HEK293 (cell line): ENCODE measurements at regions not wholly inside any gene's neighbourhood (a gene's known extent, or its start where the extent isn't known, plus 50 kb on each side); places are given as distances from the start of the nearest gene placed in this dataset.

ENCODE experiments used
- CTCF ChIA-PET: fragments of 350-600 bp; formaldehyde crosslinking; extraction: SDS; loops from one replicate; lab custom pipeline; 2021; ENCODE audit warnings: antibody characterized with exemption; lab: Yijun Ruan, JAX
- POLR2A ChIA-PET: fragments of 300-600 bp; formaldehyde crosslinking; extraction: SDS; loops from one replicate; lab custom pipeline; 2020; ENCODE audit warnings: antibody characterized with exemption, inconsistent platforms; lab: Yijun Ruan, JAX
- H3K27ac ChIP-seq: fragments of 200-500 bp; sonication (Bioruptor generic); 2 replicates; pipeline ENCODE4 v1.5.1; 2014; ENCODE audit warnings: low read depth, low read length, control low read depth, inconsistent platforms; ENCODE audit errors: extremely low read depth
- H3K36me3 ChIP-seq, 2 experiments: fragments of 200-500 bp in 1 of 2; sonication (Bioruptor generic) in 1 of 2; 1 replicate in 1 of 2; 2 replicates in 1 of 2; pipeline ENCODE4 v1.5.1; 2014 to 2017; ENCODE audit warnings: inconsistent platforms in 2 of 2, low read length in 2 of 2; ENCODE audit not compliant: control insufficient read depth in 2 of 2, insufficient read depth in 1 of 2
- H3K4me1 ChIP-seq: fragments of 200-500 bp; sonication (Bioruptor generic); 2 replicates; pipeline ENCODE4 v1.5.1; 2014; ENCODE audit warnings: mild to moderate bottlenecking, low read length, inconsistent platforms; ENCODE audit not compliant: control insufficient read depth, insufficient read depth
- H3K4me3 ChIP-seq: 2 replicates; pipeline ENCODE4 v1.5.1; 2011; ENCODE audit warnings: low read depth, mild to moderate bottlenecking, control low read depth, low read length, moderate library complexity
- H3K9me3 ChIP-seq: fragments of 200-500 bp; sonication (Bioruptor generic); 2 replicates; pipeline ENCODE4 v1.5.1; 2014; ENCODE audit warnings: low read depth, low read length, inconsistent platforms; ENCODE audit not compliant: control insufficient read depth, insufficient read depth
- BCL11A ChIP-seq: fragments of 450-650 bp; formaldehyde crosslinking; IDR thresholded peaks from 2 replicates; pipeline ENCODE4 v1.5.1; 2016; ENCODE audit warnings: low read depth, missing biosample characterization, missing genetic modification characterization
- HOXA7 ChIP-seq: sonication (generic); formaldehyde crosslinking; IDR thresholded peaks from 2 replicates; pipeline ENCODE4 v1.8.1; 2022; ENCODE audit warnings: missing genetic modification reagents, borderline replicate concordance
- HOXD13 ChIP-seq: sonication (generic); formaldehyde crosslinking; IDR thresholded peaks from 2 replicates; pipeline ENCODE4 v1.8.0; 2022; ENCODE audit warnings: missing genetic modification reagents, borderline replicate concordance
- KLF10 ChIP-seq: fragments of 450-650 bp; IDR thresholded peaks from 2 replicates; pipeline ENCODE4 v1.5.1; 2018; ENCODE audit warnings: missing biosample characterization, mild to moderate bottlenecking, missing genetic modification characterization
- OSR2 ChIP-seq: fragments of 450-650 bp; formaldehyde crosslinking; IDR thresholded peaks from 2 replicates; pipeline ENCODE4 v1.5.1; 2016; ENCODE audit warnings: missing biosample characterization, missing genetic modification characterization
- YY1 ChIP-seq: fragments of 450-650 bp; formaldehyde crosslinking; IDR thresholded peaks from 2 replicates; pipeline ENCODE4 v1.5.1; 2018; ENCODE audit warnings: missing biosample characterization, missing genetic modification characterization
- ZBTB20 ChIP-seq: fragments of 450-650 bp; formaldehyde crosslinking; IDR thresholded peaks from 2 replicates; pipeline ENCODE4 v1.5.1; 2016; ENCODE audit warnings: missing biosample characterization, missing genetic modification characterization
- ZEB2 ChIP-seq: fragments of 450-650 bp; formaldehyde crosslinking; IDR thresholded peaks from 2 replicates; pipeline ENCODE4 v1.5.1; 2016; ENCODE audit warnings: missing biosample characterization, missing genetic modification characterization
- ZFP69B ChIP-seq: fragments of 450-650 bp; formaldehyde crosslinking; IDR thresholded peaks from 2 replicates; pipeline ENCODE4 v1.5.1; 2016; ENCODE audit warnings: missing biosample characterization, missing genetic modification characterization
- ZNF121 ChIP-seq: fragments of 450-650 bp; formaldehyde crosslinking; IDR thresholded peaks from 2 replicates; pipeline ENCODE4 v1.5.1; 2016; ENCODE audit warnings: missing biosample characterization, missing genetic modification characterization
- ZNF138 ChIP-seq: fragments of 450-650 bp; formaldehyde crosslinking; IDR thresholded peaks from 2 replicates; pipeline ENCODE4 v1.5.1; 2016; ENCODE audit warnings: missing biosample characterization, missing genetic modification characterization, borderline replicate concordance
- ZNF175 ChIP-seq: fragments of 450-650 bp; formaldehyde crosslinking; IDR thresholded peaks from 2 replicates; pipeline ENCODE4 v1.5.1; 2016; ENCODE audit warnings: missing biosample characterization, missing genetic modification characterization
- ZNF184 ChIP-seq: fragments of 450-650 bp; IDR thresholded peaks from 2 replicates; pipeline ENCODE4 v1.5.1; 2018; ENCODE audit warnings: missing biosample characterization, mild to moderate bottlenecking, missing genetic modification characterization
- ZNF2 ChIP-seq: fragments of 450-650 bp; formaldehyde crosslinking; IDR thresholded peaks from 2 replicates; pipeline ENCODE4 v1.5.1; 2016; ENCODE audit warnings: missing biosample characterization, missing genetic modification characterization
- ZNF211 ChIP-seq: fragments of 450-650 bp; formaldehyde crosslinking; IDR thresholded peaks from 2 replicates; pipeline ENCODE4 v1.5.1; 2016; ENCODE audit warnings: low read depth, missing biosample characterization, missing genetic modification characterization
- ZNF292 ChIP-seq: fragments of 450-650 bp; formaldehyde crosslinking; IDR thresholded peaks from 2 replicates; pipeline ENCODE4 v1.5.1; 2016; ENCODE audit warnings: low read depth, missing biosample characterization, missing genetic modification characterization, borderline replicate concordance
- ZNF37A ChIP-seq: fragments of 450-650 bp; IDR thresholded peaks from 2 replicates; pipeline ENCODE4 v1.5.1; 2018; ENCODE audit warnings: missing biosample characterization, missing genetic modification characterization
- ZNF530 ChIP-seq: fragments of 450-650 bp; formaldehyde crosslinking; IDR thresholded peaks from 2 replicates; pipeline ENCODE4 v1.5.1; 2016; ENCODE audit warnings: low read depth, missing biosample characterization, missing genetic modification characterization
- ZNF560 ChIP-seq: fragments of 450-650 bp; formaldehyde crosslinking; IDR thresholded peaks from 2 replicates; pipeline ENCODE4 v1.5.1; 2017; ENCODE audit warnings: missing biosample characterization, missing genetic modification characterization, borderline replicate concordance
- ZNF596 ChIP-seq: fragments of 450-650 bp; IDR thresholded peaks from 2 replicates; pipeline ENCODE4 v1.5.0; 2018; ENCODE audit warnings: missing biosample characterization, mild to moderate bottlenecking, missing genetic modification characterization, moderate library complexity
- ZNF677 ChIP-seq: fragments of 450-650 bp; IDR thresholded peaks from 2 replicates; pipeline ENCODE4 v1.5.0; 2018; ENCODE audit warnings: missing biosample characterization, mild to moderate bottlenecking, missing genetic modification characterization, moderate library complexity
- ZNF830 ChIP-seq: fragments of 450-650 bp; IDR thresholded peaks from 2 replicates; pipeline ENCODE4 v1.5.0; 2018; ENCODE audit warnings: missing biosample characterization, missing genetic modification characterization, low read depth, mild to moderate bottlenecking, moderate library complexity
- TF ChIP-seq, protein P1 (sequence below): fragments of 450-650 bp; formaldehyde crosslinking; IDR thresholded peaks from 2 replicates; pipeline ENCODE4 v1.5.1; 2016; ENCODE audit warnings: missing biosample characterization, missing genetic modification characterization
- TF ChIP-seq, protein P2 (sequence below): fragments of 450-650 bp; formaldehyde crosslinking; IDR thresholded peaks from 2 replicates; pipeline ENCODE4; 2016; ENCODE audit warnings: missing biosample characterization, missing genetic modification characterization
- TF ChIP-seq, protein P3 (sequence below): fragments of 450-650 bp; IDR thresholded peaks from 2 replicates; pipeline ENCODE4 v1.5.1; 2018; ENCODE audit warnings: missing biosample characterization, mild to moderate bottlenecking, missing genetic modification characterization
- TF ChIP-seq, protein P4 (sequence below): fragments of 450-650 bp; formaldehyde crosslinking; IDR thresholded peaks from 2 replicates; pipeline ENCODE4 v1.5.1; 2017; ENCODE audit warnings: missing biosample characterization, missing genetic modification characterization

DNA sequence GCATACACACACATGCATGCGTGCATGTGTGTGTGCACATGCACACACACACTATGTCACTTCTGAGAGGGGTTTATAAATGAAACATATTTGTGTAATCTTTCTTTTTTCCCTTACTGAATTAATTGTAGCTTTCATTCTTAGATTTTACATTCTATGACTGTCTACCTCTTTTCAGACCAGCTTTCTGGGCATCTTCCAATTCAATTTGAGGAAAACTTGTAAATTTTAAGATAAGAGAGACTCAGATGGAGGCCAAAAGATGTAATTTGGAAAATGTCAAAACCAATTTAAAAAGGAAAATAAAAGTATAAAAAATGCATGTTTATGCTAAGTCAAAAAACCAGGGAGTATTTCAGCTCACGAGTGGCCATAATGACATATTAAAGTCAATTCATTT is 594.5 kb downstream of the OLFM4 start:
- no peaks in the 10 kb centered on the region for H3K36me3 ChIP-seq
- no peak for TF ChIP-seq ZNF184
- TF ChIP-seq BCL11A (tag by site-specific recombination) = no peak
- TF ChIP-seq ZNF138 (tag by site-specific recombination) = no peak
- TF ChIP-seq ZEB2 (tag by site-specific recombination) = no peak
- TF ChIP-seq ZNF2 (tag by site-specific recombination) = no peak
- TF ChIP-seq, protein P1, sequence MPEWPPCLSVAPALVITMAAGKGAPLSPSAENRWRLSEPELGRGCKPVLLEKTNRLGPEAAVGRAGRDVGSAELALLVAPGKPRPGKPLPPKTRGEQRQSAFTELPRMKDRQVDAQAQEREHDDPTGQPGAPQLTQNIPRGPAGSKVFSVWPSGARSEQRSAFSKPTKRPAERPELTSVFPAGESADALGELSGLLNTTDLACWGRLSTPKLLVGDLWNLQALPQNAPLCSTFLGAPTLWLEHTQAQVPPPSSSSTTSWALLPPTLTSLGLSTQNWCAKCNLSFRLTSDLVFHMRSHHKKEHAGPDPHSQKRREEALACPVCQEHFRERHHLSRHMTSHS (tag by site-specific recombination) = no peak
- TF ChIP-seq, protein P2, sequence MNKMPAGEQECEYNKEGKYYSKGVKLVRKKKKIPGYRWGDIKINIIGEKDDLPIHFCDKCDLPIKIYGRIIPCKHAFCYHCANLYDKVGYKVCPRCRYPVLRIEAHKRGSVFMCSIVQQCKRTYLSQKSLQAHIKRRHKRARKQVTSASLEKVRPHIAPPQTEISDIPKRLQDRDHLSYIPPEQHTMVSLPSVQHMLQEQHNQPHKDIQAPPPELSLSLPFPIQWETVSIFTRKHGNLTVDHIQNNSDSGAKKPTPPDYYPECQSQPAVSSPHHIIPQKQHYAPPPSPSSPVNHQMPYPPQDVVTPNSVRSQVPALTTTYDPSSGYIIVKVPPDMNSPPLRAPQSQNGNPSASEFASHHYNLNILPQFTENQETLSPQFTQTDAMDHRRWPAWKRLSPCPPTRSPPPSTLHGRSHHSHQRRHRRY (tag by site-specific recombination) = no peak
- no peak for TF ChIP-seq ZNF175
- no peak for TF ChIP-seq ZFP69B
- TF ChIP-seq ZNF211 (tag by site-specific recombination) = no peak
- no peak for TF ChIP-seq YY1 (tag by site-specific recombination)
- TF ChIP-seq ZBTB20 = no peak
- no peak for TF ChIP-seq ZNF292
- TF ChIP-seq OSR2 = no peak
- TF ChIP-seq HOXA7 (CRISPR knock-in tag) = no peak
- no peak for TF ChIP-seq HOXD13 (CRISPR knock-in tag)
- ChIA-PET POLR2A (no interaction called here), CTCF (no interaction called here)
- H3K4me1 ChIP-seq = no peaks in the 10 kb centered on the region
- H3K4me3 ChIP-seq = no peak overlapping the region
- no peak overlapping the region for H3K27ac ChIP-seq
- H3K9me3 ChIP-seq = no peaks in the 10 kb centered on the region

DNA sequence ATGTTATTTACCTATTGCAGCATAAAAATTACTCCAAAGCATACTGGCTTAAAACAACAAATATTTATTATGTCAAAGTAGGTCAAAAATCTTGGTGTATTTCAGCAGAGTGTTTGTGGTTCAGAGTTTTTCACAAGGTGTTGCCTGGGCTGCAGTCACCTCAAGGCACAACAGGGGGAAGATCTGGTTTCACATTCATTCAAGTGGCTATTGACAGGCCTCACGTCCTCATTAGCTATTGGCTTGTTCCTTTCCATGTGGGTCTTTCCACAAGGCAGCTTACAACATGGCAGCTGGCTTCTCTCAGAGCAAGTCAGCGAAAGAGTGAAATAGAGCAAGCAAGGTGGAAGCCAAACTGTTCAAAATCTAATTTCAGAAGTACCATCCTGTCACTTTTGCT is 602.9 kb downstream of the OLFM4 start:
- Histone ChIP-seq H3K27ac (no peak overlapping the region), H3K36me3 (no peaks in the 10 kb centered on the region), H3K4me1 (no peaks in the 10 kb centered on the region), H3K9me3 (no peaks in the 10 kb centered on the region), H3K4me3 (no peak overlapping the region)
- ChIA-PET POLR2A (no interaction called here), CTCF (no interaction called here)
- TF ChIP-seq ZNF184 (no peak), ZNF677 (tag by site-specific recombination) (no peak), ZNF596 (tag by site-specific recombination) (no peak), ZNF530 (tag by site-specific recombination) (no peak), ZFP69B (no peak), ZNF560 (tag by site-specific recombination) (no peak), KLF10 (tag by site-specific recombination) (no peak), ZNF37A (tag by site-specific recombination) (no peak), ZNF830 (tag by site-specific recombination) (no peak), ZNF121 (tag by site-specific recombination) (no peak)
- TF ChIP-seq, protein P3, sequence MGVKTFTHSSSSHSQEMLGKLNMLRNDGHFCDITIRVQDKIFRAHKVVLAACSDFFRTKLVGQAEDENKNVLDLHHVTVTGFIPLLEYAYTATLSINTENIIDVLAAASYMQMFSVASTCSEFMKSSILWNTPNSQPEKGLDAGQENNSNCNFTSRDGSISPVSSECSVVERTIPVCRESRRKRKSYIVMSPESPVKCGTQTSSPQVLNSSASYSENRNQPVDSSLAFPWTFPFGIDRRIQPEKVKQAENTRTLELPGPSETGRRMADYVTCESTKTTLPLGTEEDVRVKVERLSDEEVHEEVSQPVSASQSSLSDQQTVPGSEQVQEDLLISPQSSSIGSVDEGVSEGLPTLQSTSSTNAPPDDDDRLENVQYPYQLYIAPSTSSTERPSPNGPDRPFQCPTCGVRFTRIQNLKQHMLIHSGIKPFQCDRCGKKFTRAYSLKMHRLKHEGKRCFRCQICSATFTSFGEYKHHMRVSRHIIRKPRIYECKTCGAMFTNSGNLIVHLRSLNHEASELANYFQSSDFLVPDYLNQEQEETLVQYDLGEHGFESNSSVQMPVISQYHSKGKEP (tag by site-specific recombination) = no peak
- TF ChIP-seq, protein P4, sequence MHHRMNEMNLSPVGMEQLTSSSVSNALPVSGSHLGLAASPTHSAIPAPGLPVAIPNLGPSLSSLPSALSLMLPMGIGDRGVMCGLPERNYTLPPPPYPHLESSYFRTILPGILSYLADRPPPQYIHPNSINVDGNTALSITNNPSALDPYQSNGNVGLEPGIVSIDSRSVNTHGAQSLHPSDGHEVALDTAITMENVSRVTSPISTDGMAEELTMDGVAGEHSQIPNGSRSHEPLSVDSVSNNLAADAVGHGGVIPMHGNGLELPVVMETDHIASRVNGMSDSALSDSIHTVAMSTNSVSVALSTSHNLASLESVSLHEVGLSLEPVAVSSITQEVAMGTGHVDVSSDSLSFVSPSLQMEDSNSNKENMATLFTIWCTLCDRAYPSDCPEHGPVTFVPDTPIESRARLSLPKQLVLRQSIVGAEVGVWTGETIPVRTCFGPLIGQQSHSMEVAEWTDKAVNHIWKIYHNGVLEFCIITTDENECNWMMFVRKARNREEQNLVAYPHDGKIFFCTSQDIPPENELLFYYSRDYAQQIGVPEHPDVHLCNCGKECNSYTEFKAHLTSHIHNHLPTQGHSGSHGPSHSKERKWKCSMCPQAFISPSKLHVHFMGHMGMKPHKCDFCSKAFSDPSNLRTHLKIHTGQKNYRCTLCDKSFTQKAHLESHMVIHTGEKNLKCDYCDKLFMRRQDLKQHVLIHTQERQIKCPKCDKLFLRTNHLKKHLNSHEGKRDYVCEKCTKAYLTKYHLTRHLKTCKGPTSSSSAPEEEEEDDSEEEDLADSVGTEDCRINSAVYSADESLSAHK (tag by site-specific recombination) = no peak
